DMS79 treated with DMSO at 0.1 percent for 48 hours (cell line): ENCODE measurements at regions not wholly inside any gene's neighbourhood (a gene's known extent, or its start where the extent isn't known, plus 50 kb on each side); places are given as distances from the start of the nearest gene placed in this dataset.

ENCODE experiments used
- DNase-seq: peaks from one replicate; lab custom pipeline; 2025; lab: John Stamatoyannopoulos, UW

DNA sequence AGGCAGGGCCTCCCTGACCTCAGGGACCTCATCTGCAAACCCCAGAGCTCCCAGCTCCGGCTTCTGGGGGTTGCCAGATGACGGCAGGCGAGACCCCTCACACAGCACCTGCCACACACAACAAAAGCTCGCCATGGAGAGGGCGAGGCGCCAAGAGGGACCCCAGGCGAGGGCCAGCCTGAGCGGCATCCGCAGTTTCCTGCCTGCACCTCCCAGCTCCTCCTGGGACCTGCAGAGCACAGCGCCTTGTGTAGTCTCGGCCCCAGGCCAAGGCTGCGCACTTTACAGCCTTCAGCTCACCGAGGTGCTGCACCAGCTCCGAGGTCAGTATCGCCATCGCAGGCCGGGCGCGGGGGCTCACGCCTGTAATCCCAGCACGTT lies 82.4 kb upstream of the ADAMTS2 start:
- no peak for DNase-seq

DNA sequence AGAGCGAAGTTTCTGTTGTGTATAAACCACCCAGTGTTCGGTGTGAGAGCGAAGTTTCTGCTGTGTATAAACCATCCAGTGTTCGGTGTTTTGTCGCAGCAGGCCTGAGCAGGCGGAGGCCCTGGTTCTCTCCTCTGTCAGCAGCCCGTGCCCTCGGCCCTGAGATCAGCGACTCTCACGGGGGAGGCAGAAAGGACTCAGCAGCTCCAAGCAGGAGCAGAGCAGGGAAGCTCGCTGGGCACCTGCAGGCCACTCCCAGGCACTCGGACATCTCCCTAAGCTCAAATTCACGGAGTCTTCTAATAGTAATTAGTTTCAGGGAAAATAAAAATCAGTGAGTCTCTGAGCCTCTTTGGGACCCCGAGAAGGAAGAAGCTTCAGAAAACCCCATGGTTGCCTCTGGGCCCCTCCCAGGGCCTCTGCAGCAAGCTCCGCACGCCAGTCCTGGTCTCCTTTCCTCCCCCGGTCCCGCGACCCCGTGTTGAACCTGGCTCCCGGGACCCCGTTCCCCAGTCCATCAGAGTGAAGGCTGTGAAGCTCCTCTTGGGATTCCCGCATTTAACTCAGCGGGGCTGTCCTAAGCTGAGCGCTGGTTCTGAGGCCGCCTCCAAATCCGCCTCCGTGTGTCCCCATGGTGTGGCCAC lies 81.9 kb upstream of the ADAMTS2 start:
- no peak for DNase-seq

- DNase-seq = no peak
Measured at GRCh38 chr5:179422908-179423481, 77.7 kb upstream of the ADAMTS2 start.

GRCh38 chr5:179422213-179422855 lies 77.1 kb upstream of the ADAMTS2 start:
- DNase-seq = no peak

DNA sequence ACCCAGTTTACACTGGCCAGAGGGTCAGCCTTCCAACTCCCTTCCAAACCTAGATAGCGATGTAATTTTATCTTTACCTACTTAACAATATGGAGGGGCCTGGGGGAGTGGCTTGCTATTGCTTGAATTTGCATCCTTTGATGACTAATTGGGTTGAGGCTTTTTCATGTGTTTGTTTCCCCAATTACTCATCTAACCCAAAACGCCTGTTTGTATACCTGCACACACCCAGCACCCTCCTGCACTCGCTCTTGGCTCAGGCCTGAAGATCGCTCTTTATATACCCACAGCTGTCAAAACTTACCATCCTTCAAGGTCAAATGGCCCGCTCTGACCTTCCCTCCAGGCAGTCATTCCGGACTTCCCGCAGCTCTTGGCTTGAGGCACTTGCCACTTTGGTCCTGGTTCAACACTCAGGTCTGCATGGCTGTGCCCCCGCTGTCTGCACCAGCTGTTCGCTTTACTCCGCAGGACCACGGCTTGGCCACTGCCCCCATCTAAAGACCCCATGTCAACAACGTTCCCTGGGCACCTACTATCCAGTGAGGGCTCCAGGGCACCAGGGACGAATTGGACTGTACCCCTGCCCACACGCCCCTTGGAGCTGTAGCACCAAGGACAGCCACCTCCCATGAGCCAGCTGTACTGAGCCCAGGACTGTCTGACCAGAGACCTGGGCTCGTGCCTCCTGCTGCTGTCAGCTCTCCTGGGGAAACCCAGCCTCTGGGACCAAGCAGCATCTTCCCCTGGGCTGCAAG lies 76.1 kb upstream of the ADAMTS2 start:
- no peak for DNase-seq

DNA sequence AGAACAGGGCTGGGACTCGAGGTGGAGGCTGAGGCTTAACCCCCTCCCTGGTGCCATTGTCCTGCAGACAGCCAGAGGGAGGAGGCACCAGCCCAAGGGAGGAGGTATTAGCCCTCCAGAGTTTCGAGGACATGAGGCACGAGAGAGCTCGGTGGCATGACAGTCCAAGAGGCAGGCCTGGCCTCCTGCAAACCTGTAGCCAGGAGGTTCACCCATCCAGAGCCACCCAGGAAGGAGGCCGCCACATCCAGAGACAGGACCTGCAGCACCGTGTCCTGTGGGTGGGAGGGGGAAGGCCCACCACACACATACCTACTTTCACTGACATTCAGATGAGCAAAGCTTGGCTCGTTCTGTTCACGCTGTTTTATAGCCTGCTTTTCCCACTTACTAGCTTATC lies 75.2 kb upstream of the ADAMTS2 start:
- no peak for DNase-seq

GRCh38 chr5:179418972-179419371 lies 73.7 kb upstream of the ADAMTS2 start:
- no peak for DNase-seq

GRCh38 chr5:179417696-179418095 lies 72.4 kb upstream of the ADAMTS2 start:
- no peak for DNase-seq

- DNase-seq = no peak
Measured at GRCh38 chr5:179417016-179417415, 71.8 kb upstream of the ADAMTS2 start.

DNA sequence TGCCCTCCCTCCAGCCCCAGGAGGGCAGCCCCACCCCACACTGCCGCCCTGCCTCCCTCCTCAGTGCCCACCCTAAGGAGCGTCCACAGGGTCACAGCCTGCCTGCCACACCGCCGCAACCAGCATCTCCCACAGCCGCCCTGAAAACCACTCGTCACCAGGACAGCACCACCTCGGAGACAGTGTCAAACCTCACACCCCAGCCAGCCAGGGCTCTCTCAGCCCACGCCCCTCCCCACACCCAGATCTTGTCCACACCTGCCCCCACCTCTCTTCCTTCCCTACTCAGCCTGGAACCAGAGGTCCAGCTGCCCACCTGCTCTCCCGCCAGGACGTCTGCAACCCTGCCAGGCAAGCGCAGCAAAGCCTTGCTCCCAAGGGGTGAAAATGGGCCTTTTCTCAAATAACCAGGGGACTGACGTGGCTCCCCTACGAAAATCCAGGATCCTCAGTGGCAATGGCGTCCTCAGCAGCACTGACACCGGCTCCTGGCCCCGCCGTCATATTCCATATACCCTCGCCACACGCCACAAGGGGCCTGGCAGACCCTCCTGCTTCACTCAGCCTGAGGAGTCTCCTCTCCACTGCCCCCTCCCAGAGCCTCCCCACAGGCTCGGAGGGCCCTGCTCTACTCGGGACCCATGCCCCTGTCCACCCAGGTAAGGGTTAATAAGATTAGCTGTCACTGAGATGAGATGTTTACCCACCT lies 71.0 kb upstream of the ADAMTS2 start:
- no peak for DNase-seq

- DNase-seq = no peak
Measured at GRCh38 chr5:179415291-179416060, 70.2 kb upstream of the ADAMTS2 start.

GRCh38 chr5:179414459-179415261 lies 69.4 kb upstream of the ADAMTS2 start:
- DNase-seq = no peak

DNA sequence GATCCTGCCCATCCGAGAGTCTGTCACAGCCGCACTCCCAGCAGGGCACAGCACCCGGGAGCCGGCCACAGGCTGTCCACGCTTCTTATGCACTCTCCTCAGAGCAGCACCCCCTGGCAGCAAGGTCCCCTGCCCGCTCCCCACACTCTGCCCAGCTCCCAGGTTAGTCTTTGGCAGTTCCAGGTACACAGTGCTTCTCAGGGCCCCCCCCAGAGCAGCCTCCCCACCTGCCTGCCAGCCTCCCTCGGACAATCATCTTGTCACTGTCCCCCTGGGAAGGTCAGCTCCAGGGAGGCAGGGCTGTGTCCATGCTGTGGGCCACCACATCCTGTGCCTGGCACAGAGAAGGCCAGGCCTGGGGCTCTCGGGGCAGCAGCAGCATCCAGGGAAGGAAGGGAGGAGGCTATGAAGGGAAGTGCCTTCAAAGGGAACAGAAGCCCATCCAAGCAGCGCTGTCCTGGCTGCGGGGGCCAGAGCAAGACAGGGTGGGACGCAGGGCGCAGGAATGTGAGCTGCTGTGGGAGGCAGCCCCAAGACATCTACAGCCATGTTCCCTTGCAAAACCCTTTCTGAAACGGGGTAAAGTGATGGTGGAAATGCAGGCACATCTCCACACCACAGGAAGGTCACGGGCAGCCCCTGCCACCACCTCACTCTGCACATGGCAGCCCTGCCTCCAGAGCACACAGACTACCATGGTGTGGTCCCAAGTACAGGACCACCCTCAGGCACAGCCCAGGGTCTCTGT lies 68.6 kb upstream of the ADAMTS2 start:
- DNase-seq = no peak

DNA sequence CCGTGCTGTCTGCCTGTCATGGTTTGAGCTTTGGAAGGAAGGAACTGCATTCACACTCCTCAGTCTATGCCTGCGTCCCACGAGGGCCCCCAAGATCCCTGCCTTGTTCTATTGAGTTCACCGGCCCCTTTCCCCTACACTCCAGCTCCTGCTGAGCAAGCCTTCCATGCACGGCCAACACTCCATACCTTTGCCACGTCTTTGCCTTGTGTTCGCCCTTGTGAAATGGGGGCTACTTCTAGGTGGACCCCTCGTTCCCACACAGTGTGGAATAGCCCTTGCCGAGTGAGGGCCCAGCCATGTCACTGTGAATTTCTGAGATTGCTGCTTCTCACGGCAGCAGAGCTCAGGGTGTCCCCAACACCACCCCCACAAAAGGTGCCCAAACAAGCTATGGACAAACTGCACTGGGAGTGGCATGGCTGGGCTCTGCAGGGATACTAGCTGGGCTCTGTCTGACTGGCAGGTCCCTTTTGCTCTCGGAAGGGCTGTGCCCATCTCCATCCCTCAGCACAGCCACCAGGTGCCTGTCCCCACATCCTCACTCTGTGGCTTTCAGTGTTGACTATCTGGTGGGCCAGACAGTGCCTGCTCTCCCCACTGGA lies 67.9 kb upstream of the ADAMTS2 start:
- no peak for DNase-seq

GRCh38 chr5:179411161-179411841 lies 66.0 kb upstream of the ADAMTS2 start:
- no peak for DNase-seq

- DNase-seq = no peak
Measured at GRCh38 chr5:179410291-179411160, 65.3 kb upstream of the ADAMTS2 start.

- no peak for DNase-seq
Measured at GRCh38 chr5:179409806-179410205, 64.5 kb upstream of the ADAMTS2 start.

DNA sequence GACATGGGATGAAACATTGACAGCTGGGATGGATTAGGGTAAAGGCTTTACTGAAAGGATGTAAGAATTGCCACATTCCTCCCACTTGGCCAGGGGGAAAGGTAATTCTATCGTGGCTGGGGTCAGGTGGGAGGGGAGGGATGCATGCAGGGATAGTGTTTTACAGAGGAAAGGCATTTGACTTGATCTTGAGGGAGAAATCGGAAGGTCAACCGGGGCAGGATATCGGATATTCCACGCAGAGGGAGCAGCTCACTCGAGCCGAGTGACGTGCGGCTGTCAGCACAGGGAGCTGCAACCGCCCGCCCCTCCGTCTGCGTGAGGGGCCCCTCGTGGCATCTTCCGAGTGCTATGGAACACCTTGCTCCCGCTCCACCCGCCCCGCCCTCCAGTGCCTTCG lies 63.4 kb upstream of the ADAMTS2 start:
- DNase-seq = no peak
